WTC11 (cell line): ENCODE measurements at regions not wholly inside any gene's neighbourhood (a gene's known extent, or its start where the extent isn't known, plus 50 kb on each side); places are given as distances from the start of the nearest gene placed in this dataset.

Experiments
- ATAC-seq: fragments of 200-7000 bp; cut with Tn5 transposase; 2 replicates; pipeline ENCODE4 v1.10.0; 2021; ENCODE audit warnings: mild to moderate bottlenecking, moderate library complexity
- CTCF ChIA-PET: fragments of 300-600 bp; sonication (Branson Sonifier 250); formaldehyde crosslinking; loops from one replicate; lab custom pipeline; 2021; ENCODE audit warnings: antibody characterized with exemption; lab: Charles Lee
- POLR2A ChIA-PET: fragments of 350-600 bp; sonication (Branson Sonifier 250); formaldehyde crosslinking; loops from one replicate; lab custom pipeline; 2021; ENCODE audit warnings: antibody characterized with exemption; lab: Charles Lee
- DNase-seq: peaks from one replicate; pipeline ENCODE4 v3.0.0; 2021; ENCODE audit warnings: low spot score
- H3K27ac Mint-ChIP-seq: 2 replicates; pipeline ENCODE4 v1.8.0; 2021; ENCODE audit warnings: mixed read lengths
- H3K27me3 Mint-ChIP-seq: 2 replicates; pipeline ENCODE4 v1.8.0; 2021; ENCODE audit warnings: low read depth, mild to moderate bottlenecking, moderate library complexity, mixed read lengths
- H3K36me3 Mint-ChIP-seq: 2 replicates; pipeline ENCODE4 v1.8.0; 2021; ENCODE audit warnings: mixed read lengths
- H3K4me1 Mint-ChIP-seq: 2 replicates; pipeline ENCODE4 v1.8.0; 2022; ENCODE audit warnings: mixed read lengths
- H3K4me3 Mint-ChIP-seq: 2 replicates; pipeline ENCODE4 v1.8.0; 2021; ENCODE audit warnings: mild to moderate bottlenecking, moderate library complexity, mixed read lengths
- H3K9me3 Mint-ChIP-seq: 2 replicates; pipeline ENCODE4 v1.8.0; 2021; ENCODE audit warnings: mixed read lengths
- CREB1 ChIP-seq: sonication (generic); formaldehyde crosslinking; IDR thresholded peaks from 2 replicates; pipeline ENCODE4 v1.8.0; 2023; ENCODE audit warnings: mild to moderate bottlenecking, missing genetic modification reagents
- CREM ChIP-seq: sonication (generic); formaldehyde crosslinking; IDR thresholded peaks from 2 replicates; pipeline ENCODE4 v1.8.1; 2022; ENCODE audit warnings: mild to moderate bottlenecking, missing genetic modification reagents, moderate library complexity
- E2F1 ChIP-seq: sonication (generic); formaldehyde crosslinking; IDR thresholded peaks from 2 replicates; pipeline ENCODE4 v1.8.0; 2022; ENCODE audit warnings: mild to moderate bottlenecking, missing genetic modification reagents
- E2F5 ChIP-seq: sonication (generic); formaldehyde crosslinking; IDR thresholded peaks from 2 replicates; pipeline ENCODE4 v1.8.1; 2022; ENCODE audit warnings: mild to moderate bottlenecking, moderate library complexity, missing genetic modification reagents
- ETV6 ChIP-seq: sonication (generic); formaldehyde crosslinking; IDR thresholded peaks from 2 replicates; pipeline ENCODE4 v1.8.1; 2022; ENCODE audit warnings: mild to moderate bottlenecking, missing genetic modification reagents
- FOXJ3 ChIP-seq: sonication (generic); formaldehyde crosslinking; IDR thresholded peaks from 2 replicates; pipeline ENCODE4 v1.9.0; 2021; ENCODE audit warnings: missing genetic modification reagents, mild to moderate bottlenecking, borderline replicate concordance
- FOXK1 ChIP-seq: sonication (generic); formaldehyde crosslinking; IDR thresholded peaks from 2 replicates; pipeline ENCODE4 v1.8.0; 2022; ENCODE audit warnings: mild to moderate bottlenecking, moderate library complexity, missing genetic modification reagents
- GABPB1 ChIP-seq: sonication (generic); formaldehyde crosslinking; IDR thresholded peaks from 2 replicates; pipeline ENCODE4 v1.8.1; 2023; ENCODE audit warnings: mild to moderate bottlenecking, missing genetic modification reagents
- IRF2 ChIP-seq: sonication (generic); formaldehyde crosslinking; IDR thresholded peaks from 2 replicates; pipeline ENCODE4 v1.8.0; 2022; ENCODE audit warnings: low read depth, missing genetic modification reagents, borderline replicate concordance
- JAZF1 ChIP-seq: fragments of 250-450 bp; sonication (Bioruptor Pico); IDR thresholded peaks from 2 replicates; pipeline ENCODE4 v1.9.0; 2021; ENCODE audit warnings: moderate library complexity, mild to moderate bottlenecking, inconsistent platforms
- KAT7 ChIP-seq: sonication (generic); formaldehyde crosslinking; IDR thresholded peaks from 2 replicates; pipeline ENCODE4 v1.8.1; 2023; ENCODE audit warnings: missing genetic modification reagents, mild to moderate bottlenecking, borderline replicate concordance
- MXD4 ChIP-seq: fragments of 250-450 bp; sonication (Bioruptor Pico); IDR thresholded peaks from 2 replicates; pipeline ENCODE4 v1.8.0; 2021; ENCODE audit warnings: mild to moderate bottlenecking, moderate library complexity, borderline replicate concordance
- MYBL2 ChIP-seq: sonication (generic); formaldehyde crosslinking; IDR thresholded peaks from 2 replicates; pipeline ENCODE4 v1.8.1; 2023; ENCODE audit warnings: mild to moderate bottlenecking, moderate library complexity, missing genetic modification reagents
- NFATC4 ChIP-seq: fragments of 250-450 bp; sonication (Bioruptor Pico); IDR thresholded peaks from 2 replicates; pipeline ENCODE4 v1.9.0; 2021; ENCODE audit warnings: mild to moderate bottlenecking
- NR1H2 ChIP-seq: sonication (generic); formaldehyde crosslinking; IDR thresholded peaks from 2 replicates; pipeline ENCODE4 v1.9.0; 2021; ENCODE audit warnings: mild to moderate bottlenecking, moderate library complexity, missing genetic modification reagents
- OVOL2 ChIP-seq: fragments of 250-450 bp; sonication (Bioruptor Pico); IDR thresholded peaks from 2 replicates; pipeline ENCODE4 v1.9.0; 2021; ENCODE audit warnings: mild to moderate bottlenecking, borderline replicate concordance
- PRRX2 ChIP-seq: fragments of 250-450 bp; sonication (Bioruptor Pico); IDR thresholded peaks from 2 replicates; pipeline ENCODE4 v1.8.0; 2021; ENCODE audit warnings: mild to moderate bottlenecking
- RELA ChIP-seq: sonication (generic); formaldehyde crosslinking; IDR thresholded peaks from 2 replicates; pipeline ENCODE4 v1.8.1; 2022; ENCODE audit warnings: missing genetic modification reagents, mild to moderate bottlenecking, borderline replicate concordance
- SOX15 ChIP-seq: fragments of 250-450 bp; sonication (Bioruptor Pico); IDR thresholded peaks from 2 replicates; pipeline ENCODE4 v1.9.0; 2021; ENCODE audit warnings: mild to moderate bottlenecking
- TEAD1 ChIP-seq: sonication (generic); formaldehyde crosslinking; IDR thresholded peaks from 2 replicates; pipeline ENCODE4 v1.8.0; 2022; ENCODE audit warnings: mild to moderate bottlenecking, missing genetic modification reagents
- TEAD4 ChIP-seq: sonication (generic); formaldehyde crosslinking; IDR thresholded peaks from 2 replicates; pipeline ENCODE4 v1.8.0; 2022; ENCODE audit warnings: mild to moderate bottlenecking, missing genetic modification reagents
- ZBTB21 ChIP-seq: sonication (generic); formaldehyde crosslinking; IDR thresholded peaks from 2 replicates; pipeline ENCODE4 v1.8.1; 2023; ENCODE audit warnings: mild to moderate bottlenecking, missing genetic modification reagents, borderline replicate concordance
- ZNF138 ChIP-seq: sonication (generic); formaldehyde crosslinking; conservative IDR thresholded peaks from 2 replicates; pipeline ENCODE4 v1.8.1; 2022; ENCODE audit warnings: mild to moderate bottlenecking, moderate library complexity, missing genetic modification reagents
- ZNF263 ChIP-seq: sonication (generic); formaldehyde crosslinking; IDR thresholded peaks from 2 replicates; pipeline ENCODE4 v1.8.1; 2022; ENCODE audit warnings: low read depth, mild to moderate bottlenecking, moderate library complexity, missing genetic modification reagents
- ZNF317 ChIP-seq: sonication (generic); formaldehyde crosslinking; IDR thresholded peaks from 2 replicates; pipeline ENCODE4 v1.8.1; 2023; ENCODE audit warnings: low read depth, mild to moderate bottlenecking, moderate library complexity, missing genetic modification reagents, borderline replicate concordance
- ZNF423 ChIP-seq: fragments of 250-450 bp; sonication (Bioruptor Pico); IDR thresholded peaks from 2 replicates; pipeline ENCODE4 v2.1.2; 2022; ENCODE audit warnings: mild to moderate bottlenecking, moderate library complexity

GRCh38 chr7:25553580-25554291, 325.4 kb upstream of the NPVF start (continued):
- TF ChIP-seq E2F5 (CRISPR knock-in tag) (no peak), KAT7 (CRISPR knock-in tag) (no peak), MYBL2 (CRISPR knock-in tag) (no peak), E2F1 (CRISPR knock-in tag) (no peak), TEAD1 (CRISPR knock-in tag) (no peak), CREM (CRISPR knock-in tag) (no peak)

- Mint-ChIP-seq H3K27ac (no peak overlapping the region), H3K27me3 (no peaks in the 10 kb centered on the region; the same call in 1 of the 2 replicates), H3K9me3 (peaks cover 9% of the 10 kb centered on the region), H3K4me1 (peaks cover 18% of the 10 kb centered on the region), H3K36me3 (0 out of 2 replicates have a peak, but pooled peaks cover 6% of the 10 kb centered on the region), H3K4me3 (no peak overlapping the region)
- ATAC-seq (no peak), DNase-seq (no peak)
- CTCF ChIA-PET, result no interaction called here
- no peak for TF ChIP-seq NR1H2 (CRISPR knock-in tag)
- TF ChIP-seq OVOL2 (CRISPR knock-in tag), result no peak
- TF ChIP-seq ZNF138 (CRISPR knock-in tag), result no peak
- TF ChIP-seq PRRX2 (CRISPR knock-in tag), result no peak
- no peak for TF ChIP-seq TEAD4 (CRISPR knock-in tag)
- TF ChIP-seq CREB1 (CRISPR knock-in tag), result no peak
- no peak for TF ChIP-seq RELA (CRISPR knock-in tag)
- POLR2A ChIA-PET, result no interaction called here
Measured at GRCh38 chr7:25557379-25557917, 329.2 kb upstream of the NPVF start.

GRCh38 chr7:25557930-25558329, 329.6 kb upstream of the NPVF start:
- ChIA-PET CTCF (no interaction called here), POLR2A (no interaction called here)
- DNase-seq, result no peak
- Mint-ChIP-seq H3K9me3 (peaks cover 9% of the 10 kb centered on the region), H3K27me3 (no peaks in the 10 kb centered on the region; the same call in 1 of the 2 replicates), H3K36me3 (0 out of 2 replicates have a peak, but pooled peaks cover 6% of the 10 kb centered on the region)
- ATAC-seq, result no peak
- no peak for TF ChIP-seq JAZF1 (CRISPR knock-in tag)
- TF ChIP-seq ZNF317, result no peak
- no peak for TF ChIP-seq PRRX2 (CRISPR knock-in tag)
- TF ChIP-seq SOX15 (CRISPR knock-in tag), result no peak
- TF ChIP-seq IRF2, result no peak
- no peak for TF ChIP-seq FOXJ3 (CRISPR knock-in tag)
- TF ChIP-seq GABPB1 (CRISPR knock-in tag), result no peak
- no peak for TF ChIP-seq MXD4 (CRISPR knock-in tag)
- TF ChIP-seq TEAD4 (CRISPR knock-in tag), result no peak
- TF ChIP-seq FOXK1, result no peak
- TF ChIP-seq NFATC4 (CRISPR knock-in tag), result no peak
- no peak for TF ChIP-seq ZNF263 (CRISPR knock-in tag)
- no peak for TF ChIP-seq ETV6 (CRISPR knock-in tag)
- no peak for TF ChIP-seq CREB1 (CRISPR knock-in tag)
- TF ChIP-seq ZNF423 (CRISPR knock-in tag), result no peak
- TF ChIP-seq ZBTB21 (CRISPR knock-in tag), result no peak
- TF ChIP-seq, all 79 proteins: peak for 0
- H3K4me1 Mint-ChIP-seq, result peaks cover 14% of the 10 kb centered on the region
- no peak overlapping the region for H3K4me3 Mint-ChIP-seq
- no peak overlapping the region for H3K27ac Mint-ChIP-seq
